ENCODE measurements at regions not wholly inside any gene's neighbourhood (a gene's known extent, or its start where the extent isn't known, plus 50 kb on each side); places are given as distances from the start of the nearest gene placed in this dataset.
"Not testable (repeated sequence)": the region's sequence is repeated elsewhere in the genome, so short reads cannot be mapped to it uniquely, and the experiment has no call there.

DNA sequence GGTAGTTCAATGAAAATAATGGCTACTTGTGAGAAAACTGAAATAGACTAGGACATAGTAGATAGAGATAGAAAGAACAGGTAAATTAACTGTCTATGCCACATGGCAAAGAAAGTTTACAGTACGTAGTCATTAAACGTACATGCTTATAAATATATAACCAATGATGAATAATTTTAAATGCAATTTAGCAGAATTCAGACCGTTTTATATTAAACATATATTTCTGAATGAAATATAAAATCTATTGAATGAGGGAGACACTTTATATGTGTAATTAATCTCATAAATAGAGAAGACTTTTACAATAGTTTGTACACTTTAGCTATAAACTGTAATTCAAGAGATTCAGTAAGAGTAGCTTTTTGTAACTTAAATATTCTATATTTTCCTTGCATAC is 124.4 kb upstream of the VPREB1 start:
- Histone ChIP-seq H3K27me3 (peaks cover 0 to 24% of the 10 kb centered on the region in 2 donors), H3K36me3 (no peaks in the 10 kb centered on the region), H3K4me3 (no peak overlapping the region), H3K4me1 (peaks cover 0 to 3% (median 0%) of the 10 kb centered on the region in 4 donors), H3K9me3 (no peaks in the 10 kb centered on the region), H3K27ac (no peak overlapping the region)
- no peak for DNase-seq
- TF ChIP-seq, protein P1, sequence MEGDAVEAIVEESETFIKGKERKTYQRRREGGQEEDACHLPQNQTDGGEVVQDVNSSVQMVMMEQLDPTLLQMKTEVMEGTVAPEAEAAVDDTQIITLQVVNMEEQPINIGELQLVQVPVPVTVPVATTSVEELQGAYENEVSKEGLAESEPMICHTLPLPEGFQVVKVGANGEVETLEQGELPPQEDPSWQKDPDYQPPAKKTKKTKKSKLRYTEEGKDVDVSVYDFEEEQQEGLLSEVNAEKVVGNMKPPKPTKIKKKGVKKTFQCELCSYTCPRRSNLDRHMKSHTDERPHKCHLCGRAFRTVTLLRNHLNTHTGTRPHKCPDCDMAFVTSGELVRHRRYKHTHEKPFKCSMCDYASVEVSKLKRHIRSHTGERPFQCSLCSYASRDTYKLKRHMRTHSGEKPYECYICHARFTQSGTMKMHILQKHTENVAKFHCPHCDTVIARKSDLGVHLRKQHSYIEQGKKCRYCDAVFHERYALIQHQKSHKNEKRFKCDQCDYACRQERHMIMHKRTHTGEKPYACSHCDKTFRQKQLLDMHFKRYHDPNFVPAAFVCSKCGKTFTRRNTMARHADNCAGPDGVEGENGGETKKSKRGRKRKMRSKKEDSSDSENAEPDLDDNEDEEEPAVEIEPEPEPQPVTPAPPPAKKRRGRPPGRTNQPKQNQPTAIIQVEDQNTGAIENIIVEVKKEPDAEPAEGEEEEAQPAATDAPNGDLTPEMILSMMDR (IDR thresholded peaks at IDR 0.05), result no peak
- intact Hi-C loops (cut with DNase I; ENCODE audit: low total_unique reads), result no loop called here

DNA sequence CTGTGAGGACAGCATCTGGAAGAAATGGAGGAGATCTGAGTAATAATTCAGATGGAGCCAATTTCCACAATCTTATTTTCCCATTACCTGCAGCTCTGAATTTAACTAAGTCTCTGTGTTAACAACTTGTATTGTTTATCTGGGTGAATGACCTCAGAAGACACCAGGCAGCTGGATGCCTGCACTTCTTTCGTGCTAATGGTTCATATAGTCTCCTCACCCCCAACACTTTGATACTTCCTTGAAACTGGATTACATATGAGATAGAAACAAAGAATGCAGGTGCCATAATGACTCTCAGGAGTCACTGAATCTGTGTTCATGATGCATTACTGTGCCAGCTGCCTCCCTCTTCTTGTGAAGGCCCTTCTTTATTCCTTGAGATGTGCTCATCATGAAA is 125.6 kb upstream of the VPREB1 start:
- no peaks in the 10 kb centered on the region for H3K9me3 ChIP-seq

DNA sequence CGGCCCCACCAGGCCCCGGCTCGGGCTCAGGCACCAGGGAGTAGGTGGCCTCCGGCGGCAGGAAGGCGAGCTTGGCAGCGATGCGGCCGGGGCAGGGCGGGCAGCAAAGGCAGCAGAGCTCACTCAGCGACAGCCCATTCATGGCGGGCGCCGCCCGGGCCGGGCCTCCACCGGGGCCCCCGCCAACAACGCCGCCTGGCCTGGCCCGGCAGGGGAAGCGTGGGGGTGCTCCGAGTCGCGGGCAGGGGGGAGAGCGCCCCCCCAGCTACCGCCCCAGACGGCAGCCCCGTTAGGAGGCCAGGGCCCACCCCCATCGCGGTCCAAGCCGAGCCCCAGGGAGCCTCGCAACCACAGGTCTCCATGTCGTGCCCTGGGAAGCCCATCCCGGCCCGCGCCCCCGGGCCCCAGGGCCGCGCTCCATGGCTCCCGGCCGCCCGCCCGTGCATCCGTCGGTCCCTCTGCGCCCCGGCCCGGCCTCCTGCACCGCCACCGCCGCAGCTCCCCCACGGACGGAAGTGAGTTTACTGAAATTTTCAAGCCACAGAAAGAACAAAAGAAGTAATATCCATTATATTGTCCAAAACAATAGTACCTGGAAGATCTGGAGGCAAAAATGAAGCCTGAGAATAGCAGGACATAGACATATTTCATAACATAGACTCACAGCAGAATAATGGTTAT is 126.6 kb upstream of the VPREB1 start:
- intact Hi-C loops (cut with DNase I; ENCODE audit: low total_unique reads); H3K9me3 ChIP-seq; H3K4me1 ChIP-seq; H3K4me3 ChIP-seq; DNase-seq; H3K27ac ChIP-seq; H3K36me3 ChIP-seq: not testable (repeated sequence)
- H3K27me3 ChIP-seq, result peaks cover 0 to 17% of the 10 kb centered on the region in 2 donors

More for the DNA sequence above, 125.6 kb upstream of the VPREB1 start:
- no peak for DNase-seq
- H3K27ac ChIP-seq, result no peak overlapping the region
- H3K36me3 ChIP-seq, result no peaks in the 10 kb centered on the region
- TF ChIP-seq, protein P1 (IDR thresholded peaks at IDR 0.05), result no peak
- H3K4me3 ChIP-seq, result no peak overlapping the region
- intact Hi-C loops (cut with DNase I; ENCODE audit: low total_unique reads), result no loop called here
- peaks cover 0 to 19% of the 10 kb centered on the region in 2 donors for H3K27me3 ChIP-seq
- peaks cover 0 to 3% (median 0%) of the 10 kb centered on the region in 4 donors for H3K4me1 ChIP-seq

DNA sequence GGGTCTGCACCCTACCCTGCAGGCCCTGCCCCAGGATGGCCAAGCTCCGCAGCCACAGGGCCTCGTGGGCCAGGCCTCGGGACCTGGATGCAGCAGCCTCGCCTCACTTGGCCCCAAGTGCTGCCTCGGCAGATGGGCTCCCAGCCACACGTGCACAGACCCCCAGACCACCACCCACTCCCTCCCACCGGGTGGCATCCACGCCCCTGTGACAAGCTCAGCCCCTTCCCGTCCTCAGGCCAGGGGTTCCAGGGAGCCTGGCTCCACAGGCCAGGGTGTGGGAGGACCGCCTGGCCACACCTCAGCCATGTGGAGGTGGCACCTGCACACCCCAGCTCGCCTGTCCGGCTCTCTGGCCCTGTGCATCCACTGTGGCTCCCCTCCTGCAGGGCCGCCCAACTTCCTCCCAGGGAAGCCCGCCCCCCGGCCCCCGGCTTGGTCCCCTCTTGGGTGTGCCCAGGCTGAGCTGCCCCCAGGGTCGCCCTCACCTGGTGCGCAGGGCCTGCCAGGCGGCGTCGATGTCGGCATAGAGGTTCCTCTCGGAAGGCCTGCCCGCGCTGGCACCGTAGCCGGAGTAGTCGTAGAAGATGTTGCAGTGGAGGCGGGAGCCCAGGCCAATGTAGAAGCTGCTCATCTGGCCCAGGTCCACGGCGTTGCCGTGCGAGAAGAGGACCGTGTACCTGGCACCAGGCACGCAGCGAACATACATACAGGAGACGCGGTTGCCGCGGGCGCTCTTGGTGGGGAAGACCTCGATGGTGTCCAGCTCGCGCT is 127.4 kb upstream of the VPREB1 start:
- peaks cover 0 to 17% of the 10 kb centered on the region in 2 donors for H3K27me3 ChIP-seq
- H3K4me1 ChIP-seq; intact Hi-C loops (cut with DNase I; ENCODE audit: low total_unique reads); H3K27ac ChIP-seq; DNase-seq; H3K4me3 ChIP-seq; H3K9me3 ChIP-seq; H3K36me3 ChIP-seq: not testable (repeated sequence)

DNA sequence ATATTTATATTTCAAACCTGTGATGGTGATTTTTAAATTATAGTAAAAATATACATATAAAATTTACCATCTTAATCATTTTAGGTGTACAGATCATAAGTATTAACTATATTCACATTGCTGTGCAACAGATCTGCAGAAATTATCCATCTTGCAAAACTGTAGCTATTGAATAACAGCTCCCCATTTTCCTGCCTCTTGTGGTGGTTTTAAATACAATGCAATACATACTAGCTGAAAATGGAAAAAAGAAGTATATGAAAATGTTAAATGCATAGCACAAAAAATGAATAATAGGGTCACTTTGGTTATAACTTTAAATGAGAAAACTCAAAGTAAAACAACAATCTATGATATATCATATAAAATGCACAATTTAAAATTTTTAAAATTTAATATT is 130.9 kb upstream of the VPREB1 start:
- Histone ChIP-seq H3K4me1 (peaks cover 0 to 3% (median 1%) of the 10 kb centered on the region in 4 donors), H3K27me3 (peaks cover 0 to 17% of the 10 kb centered on the region in 2 donors), H3K36me3 (no peaks in the 10 kb centered on the region), H3K4me3 (no peak overlapping the region), H3K27ac (no peak overlapping the region), H3K9me3 (no peaks in the 10 kb centered on the region)
- intact Hi-C loops (cut with DNase I; ENCODE audit: low total_unique reads), result no loop called here
- DNase-seq, result no peak
- TF ChIP-seq, protein P1 (IDR thresholded peaks at IDR 0.05), result no peak

DNA sequence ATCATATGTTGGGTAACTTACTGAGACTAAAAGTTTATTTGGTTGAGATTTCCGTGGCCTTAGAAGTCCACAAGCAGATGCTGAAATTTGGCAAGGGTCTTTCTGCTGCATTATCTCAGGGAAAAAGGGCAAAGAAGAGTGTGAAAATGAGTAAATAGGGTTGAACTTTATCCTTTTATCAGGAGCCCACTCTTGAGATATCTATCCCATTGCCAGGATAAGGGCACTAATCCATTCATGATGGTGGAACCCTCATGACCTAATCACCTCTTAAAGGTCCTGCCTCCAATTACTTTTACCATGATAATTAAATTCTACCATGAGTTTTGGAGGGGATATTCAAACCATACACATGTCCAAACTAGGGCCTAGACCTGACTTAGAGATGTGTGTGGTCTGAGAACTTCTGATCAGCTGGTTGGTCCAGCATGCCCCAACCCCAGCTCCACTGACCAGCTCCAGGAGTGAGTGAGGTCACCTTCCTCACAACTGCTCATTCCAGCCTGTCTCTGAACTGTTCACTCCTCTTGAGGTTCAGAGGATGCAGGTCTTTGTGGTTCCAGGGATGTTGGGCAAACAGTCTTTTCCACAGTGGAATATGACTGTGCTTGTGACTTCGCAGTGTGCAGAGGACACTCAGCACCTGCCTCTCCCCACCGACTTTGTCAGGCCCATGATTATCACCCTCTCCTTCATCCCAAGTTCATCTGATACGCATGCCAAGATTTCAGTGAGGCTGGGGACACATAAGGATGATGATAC is 130.1 kb upstream of the TOP3B start:
- Histone ChIP-seq H3K4me3 (no peak overlapping the region), H3K27ac (no peak overlapping the region), H3K9me3 (no peaks in the 10 kb centered on the region), H3K36me3 (no peaks in the 10 kb centered on the region), H3K4me1 (peaks cover 0 to 3% (median under 1%) of the 10 kb centered on the region in 4 donors), H3K27me3 (peaks cover 0 to 10% of the 10 kb centered on the region in 2 donors)
- TF ChIP-seq, protein P1 (IDR thresholded peaks at IDR 0.05), result no peak
- intact Hi-C loops (cut with DNase I; ENCODE audit: low total_unique reads), result no loop called here
- no peak for DNase-seq
